Cardiac fibroblast (primary cell): ENCODE measurements at regions not wholly inside any gene's neighbourhood (a gene's known extent, or its start where the extent isn't known, plus 50 kb on each side); places are given as distances from the start of the nearest gene placed in this dataset.

Experiments
- DNase-seq, 2 donors: peaks; one replicate each; pipeline versions ENCODE4 v3.0.0 to v3.0.0-alpha.2; 2010; ENCODE audit warnings: low read depth in 2 of 2
- H3K4me3 ChIP-seq, 2 donors: replicated peaks in 1 of 2; 1 replicate in 1 of 2; 2 replicates in 1 of 2; pipeline ENCODE4 v1.5.1; 2011; ENCODE audit warnings: low read depth in 2 of 2, low read length in 2 of 2, mild to moderate bottlenecking in 2 of 2, moderate library complexity in 1 of 2
- TF ChIP-seq, protein P1 (sequence below): IDR thresholded peaks from one replicate; pipeline ENCODE4 v1.5.1; 2011; ENCODE audit warnings: low read depth, mild to moderate bottlenecking, low read length, inconsistent platforms

- no peak overlapping the region for H3K4me3 ChIP-seq
- DNase-seq, result peak; percentile 53 to 57
- TF ChIP-seq, protein P1, sequence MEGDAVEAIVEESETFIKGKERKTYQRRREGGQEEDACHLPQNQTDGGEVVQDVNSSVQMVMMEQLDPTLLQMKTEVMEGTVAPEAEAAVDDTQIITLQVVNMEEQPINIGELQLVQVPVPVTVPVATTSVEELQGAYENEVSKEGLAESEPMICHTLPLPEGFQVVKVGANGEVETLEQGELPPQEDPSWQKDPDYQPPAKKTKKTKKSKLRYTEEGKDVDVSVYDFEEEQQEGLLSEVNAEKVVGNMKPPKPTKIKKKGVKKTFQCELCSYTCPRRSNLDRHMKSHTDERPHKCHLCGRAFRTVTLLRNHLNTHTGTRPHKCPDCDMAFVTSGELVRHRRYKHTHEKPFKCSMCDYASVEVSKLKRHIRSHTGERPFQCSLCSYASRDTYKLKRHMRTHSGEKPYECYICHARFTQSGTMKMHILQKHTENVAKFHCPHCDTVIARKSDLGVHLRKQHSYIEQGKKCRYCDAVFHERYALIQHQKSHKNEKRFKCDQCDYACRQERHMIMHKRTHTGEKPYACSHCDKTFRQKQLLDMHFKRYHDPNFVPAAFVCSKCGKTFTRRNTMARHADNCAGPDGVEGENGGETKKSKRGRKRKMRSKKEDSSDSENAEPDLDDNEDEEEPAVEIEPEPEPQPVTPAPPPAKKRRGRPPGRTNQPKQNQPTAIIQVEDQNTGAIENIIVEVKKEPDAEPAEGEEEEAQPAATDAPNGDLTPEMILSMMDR, result no peak
These were observed 232.2 kb downstream of the CRPPA start for GRCh38 chr7:16189026-16189715.

DNA sequence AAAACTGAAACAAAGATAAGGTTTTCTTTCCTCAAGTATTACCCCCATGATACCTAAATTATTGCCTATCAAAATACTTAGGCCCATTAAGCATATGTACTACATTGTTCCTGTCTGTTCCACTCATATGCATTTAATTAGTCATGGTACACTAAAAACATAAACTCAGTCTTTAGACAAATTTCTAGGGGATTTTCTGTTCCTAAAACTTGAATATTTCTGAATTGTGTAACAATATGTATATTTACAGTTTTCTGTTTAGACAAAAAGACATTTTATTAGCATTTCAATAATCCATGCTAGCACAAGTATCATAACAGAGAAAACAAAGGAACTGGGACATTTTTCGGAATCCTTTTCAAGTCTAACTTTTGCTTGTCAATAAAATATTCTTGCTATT, 234.2 kb downstream of the CRPPA start:
- no peak for DNase-seq
- no peak overlapping the region for H3K4me3 ChIP-seq
- TF ChIP-seq, protein P1, result no peak

DNA sequence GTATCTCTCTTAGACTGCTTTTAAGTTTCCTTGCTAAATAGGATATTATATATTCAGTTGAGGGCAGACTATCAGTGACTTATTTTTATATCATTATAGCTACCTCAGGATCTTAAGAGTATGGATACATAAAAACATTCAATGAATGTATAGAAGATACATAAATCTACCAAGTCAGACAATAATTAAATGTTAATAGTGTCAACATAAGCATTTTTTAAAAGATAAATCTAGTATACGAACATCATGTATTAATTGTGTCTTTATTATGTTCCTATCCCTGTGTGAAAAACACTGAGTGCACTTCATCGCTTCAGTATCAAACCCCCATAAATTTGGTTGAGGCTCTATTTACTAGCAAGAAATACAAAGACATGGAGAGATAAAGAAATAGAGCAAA, 242.8 kb downstream of the CRPPA start:
- no peak overlapping the region for H3K4me3 ChIP-seq
- TF ChIP-seq, protein P1, result no peak
- no peak for DNase-seq

DNA sequence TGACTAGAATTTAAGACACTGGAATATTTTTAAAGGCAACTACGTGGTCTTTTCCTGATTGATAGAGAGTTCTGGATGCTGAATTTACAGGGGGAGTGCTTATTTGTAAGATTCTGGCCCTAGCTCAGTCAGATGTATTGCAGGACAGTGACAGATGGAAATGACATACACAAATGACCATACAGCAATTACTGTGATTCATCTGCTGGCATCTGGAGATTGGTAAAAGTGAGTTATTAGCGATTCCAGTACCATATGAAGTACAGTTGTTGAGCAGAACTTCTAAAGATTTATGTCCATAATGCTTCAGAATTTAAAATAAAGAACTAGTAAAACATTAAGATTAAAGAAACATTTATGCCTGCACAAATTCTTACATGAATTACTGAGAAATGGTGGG, 243.2 kb downstream of the CRPPA start:
- no peak overlapping the region for H3K4me3 ChIP-seq
- TF ChIP-seq, protein P1, result no peak
- DNase-seq, result no peak

GRCh38 chr7:16174253-16174652, 247.1 kb downstream of the CRPPA start:
- TF ChIP-seq, protein P1, result no peak
- DNase-seq, result no peak
- H3K4me3 ChIP-seq, result no peak overlapping the region

DNA sequence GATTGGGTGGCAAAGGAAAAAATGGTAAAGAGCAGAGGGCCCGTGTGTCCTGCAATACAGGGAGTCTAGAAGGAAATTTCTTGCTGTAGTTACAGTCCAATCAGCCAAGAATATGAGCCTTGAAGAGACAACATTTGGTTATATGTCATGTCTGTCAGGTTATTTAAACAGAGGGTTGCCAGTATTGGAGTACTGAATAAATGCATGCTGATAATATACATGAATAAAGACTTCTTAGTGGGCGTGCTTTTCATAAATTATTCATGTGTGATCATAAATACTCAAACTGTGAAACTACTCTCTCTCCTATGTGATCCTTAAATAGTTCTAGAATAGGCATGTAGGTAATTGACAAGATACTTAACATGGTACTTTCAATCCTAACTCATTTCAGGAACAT, 249.0 kb downstream of the CRPPA start:
- DNase-seq, result no peak
- TF ChIP-seq, protein P1, result no peak

DNA sequence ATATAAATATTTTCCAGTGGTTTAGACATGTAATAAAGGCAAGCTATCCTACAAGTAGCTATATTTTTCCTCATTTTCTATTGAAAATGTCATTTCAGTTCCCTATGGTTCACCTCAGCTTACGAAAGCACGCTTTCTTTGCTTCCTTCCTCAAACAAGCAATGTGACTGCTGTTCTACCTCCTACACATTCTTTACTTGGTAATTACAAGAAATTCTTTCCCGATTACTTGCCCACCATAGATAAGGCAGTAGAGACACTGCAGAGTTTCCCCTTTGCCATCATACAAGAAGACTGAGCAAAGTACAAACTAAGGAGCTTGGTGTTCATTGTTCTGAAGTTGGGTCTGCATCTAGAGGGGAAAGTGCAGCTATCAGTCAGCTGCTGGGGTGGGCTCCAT, 249.4 kb downstream of the CRPPA start:
- no peak overlapping the region for H3K4me3 ChIP-seq
- TF ChIP-seq, protein P1, result no peak
- DNase-seq, result peak; percentile 47 to 62

More for the DNA sequence above, 249.0 kb downstream of the CRPPA start:
- H3K4me3 ChIP-seq, result no peak overlapping the region
